Limb (tissue), 2 donors: ENCODE measurements at regions not wholly inside any gene's neighbourhood (a gene's known extent, or its start where the extent isn't known, plus 50 kb on each side); places are given as distances from the start of the nearest gene placed in this dataset.
"Not testable (repeated sequence)": the region's sequence is repeated elsewhere in the genome, so short reads cannot be mapped to it uniquely, and the experiment has no call there.

ENCODE experiments used
- DNase-seq, 2 donors: peaks; one replicate each; pipeline ENCODE4 v3.0.0-alpha.2; 2016; ENCODE audit errors: extremely low spot score in 2 of 2

DNA sequence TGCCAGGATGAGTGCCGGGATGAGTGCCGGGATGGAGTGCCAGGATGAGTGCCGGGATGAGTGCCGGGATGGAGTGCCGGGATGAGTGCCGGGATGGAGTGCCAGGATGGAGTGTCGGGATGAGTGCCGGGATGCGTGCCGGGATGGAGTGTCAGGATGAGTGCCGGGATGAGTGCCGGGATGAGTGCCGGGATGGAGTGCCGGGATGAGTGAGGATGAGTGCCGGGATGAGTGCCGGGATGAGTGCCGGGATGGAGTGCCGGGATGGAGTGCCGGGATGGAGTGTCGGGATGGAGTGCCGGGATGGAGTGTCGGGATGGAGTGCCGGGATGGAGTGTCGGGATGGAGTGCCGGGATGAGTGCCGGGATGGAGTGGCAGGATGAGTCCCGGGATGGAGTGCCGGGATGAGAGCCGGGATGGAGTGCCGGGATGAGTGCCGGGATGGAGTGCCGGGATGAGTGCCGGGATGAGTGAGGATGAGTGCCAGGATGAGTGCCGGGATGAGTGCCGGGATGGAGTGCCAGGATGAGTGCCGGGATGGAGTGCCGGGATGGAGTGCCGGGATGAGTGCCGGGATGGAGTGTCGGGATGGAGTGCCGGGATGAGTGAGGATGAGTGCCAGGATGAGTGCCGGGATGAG lies 52.1 kb upstream of the HELT start:
- DNase-seq = not testable (repeated sequence)

DNA sequence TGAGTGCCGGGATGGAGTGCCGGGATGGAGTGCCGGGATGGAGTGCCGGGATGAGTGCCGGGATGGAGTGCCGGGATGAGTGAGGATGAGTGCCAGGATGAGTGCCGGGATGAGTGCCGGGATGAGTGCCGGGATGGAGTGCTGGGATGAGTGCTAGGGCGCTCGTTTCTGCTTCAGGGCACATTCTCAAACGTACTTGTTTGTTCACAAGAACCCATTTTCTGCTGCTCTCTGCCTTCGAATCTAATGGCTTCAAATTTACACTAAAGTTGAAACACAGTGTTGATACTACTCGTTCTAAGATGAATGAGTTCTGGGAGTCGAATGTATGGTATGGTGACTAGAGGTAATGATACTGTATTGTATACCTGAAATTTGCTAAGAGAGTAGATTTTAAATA lies 50.6 kb upstream of the HELT start:
- DNase-seq = not testable (repeated sequence)

DNA sequence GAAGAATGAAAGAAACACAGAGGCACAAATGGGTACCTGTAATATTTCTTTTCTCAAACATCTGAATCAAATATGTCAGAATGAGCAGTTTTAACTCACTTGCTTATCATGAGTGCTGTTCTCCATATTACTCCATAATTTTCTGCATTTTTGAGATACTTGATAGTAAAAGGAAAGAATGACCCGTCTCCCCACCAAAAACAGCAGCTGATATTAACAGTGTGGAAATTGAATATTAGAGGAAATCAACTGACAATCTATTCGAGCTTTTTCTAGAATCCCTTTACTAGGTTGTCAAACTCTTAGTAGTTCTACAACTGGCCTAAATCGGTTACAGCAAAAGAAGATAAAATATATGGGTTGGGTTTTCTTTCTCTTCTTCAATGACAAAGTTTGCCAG lies 49.9 kb upstream of the HELT start:
- DNase-seq = no peak
